Trophoblast cell (in vitro differentiated cells and primary cell): ENCODE measurements at regions not wholly inside any gene's neighbourhood (a gene's known extent, or its start where the extent isn't known, plus 50 kb on each side); places are given as distances from the start of the nearest gene placed in this dataset.

ENCODE experiments used
- DNase-seq, 2 donors: peaks; one replicate each; pipeline ENCODE4 v3.0.0-alpha.2; 2016
- H2AFZ ChIP-seq: 2 replicates; pipeline ENCODE4 v1.6.1; 2013; ENCODE audit warnings: low read length, moderate library complexity, mild to moderate bottlenecking; ENCODE audit not compliant: insufficient read depth, poor library complexity
- H2AK5ac ChIP-seq: 2 replicates; pipeline ENCODE4 v1.6.1; 2013; ENCODE audit warnings: mild to moderate bottlenecking, low read length
- H2BK120ac ChIP-seq: 2 replicates; pipeline ENCODE4 v1.6.1; 2013; ENCODE audit warnings: low read length, mild to moderate bottlenecking, moderate library complexity; ENCODE audit not compliant: insufficient read depth, poor library complexity
- H2BK12ac ChIP-seq: 2 replicates; pipeline ENCODE4 v1.6.1; 2013; ENCODE audit warnings: mild to moderate bottlenecking, low read length, moderate library complexity
- H2BK5ac ChIP-seq: 2 replicates; pipeline ENCODE4 v1.6.1; 2013; ENCODE audit warnings: low read length, low read depth, moderate library complexity, mild to moderate bottlenecking; ENCODE audit not compliant: poor library complexity
- H3K14ac ChIP-seq: 2 replicates; pipeline ENCODE4 v1.6.1; 2013; ENCODE audit warnings: mild to moderate bottlenecking, low read length
- H3K18ac ChIP-seq: 2 replicates; pipeline ENCODE4 v1.6.1; 2013; ENCODE audit warnings: mild to moderate bottlenecking, low read length
- H3K23ac ChIP-seq: 2 replicates; pipeline ENCODE4 v1.6.1; 2013; ENCODE audit warnings: low read length
- H3K27ac ChIP-seq: 2 replicates; pipeline ENCODE4 v1.5.1; 2013; ENCODE audit warnings: low read depth, mild to moderate bottlenecking, inconsistent platforms, low read length, moderate library complexity
- H3K27me3 ChIP-seq: 2 replicates; pipeline ENCODE4 v1.6.1; 2013; ENCODE audit warnings: inconsistent platforms, mild to moderate bottlenecking, low read length, moderate library complexity; ENCODE audit not compliant: insufficient read depth
- H3K36me3 ChIP-seq, 2 experiments: 1 replicate in 1 of 2; 2 replicates in 1 of 2; pipeline ENCODE4 v1.6.1; 2013; ENCODE audit warnings: low read length in 2 of 2, mild to moderate bottlenecking in 2 of 2, moderate library complexity in 1 of 2; ENCODE audit not compliant: insufficient read depth in 2 of 2, control insufficient read depth in 1 of 2
- H3K4ac ChIP-seq: 2 replicates; pipeline ENCODE4 v1.6.1; 2013; ENCODE audit warnings: low read depth, mild to moderate bottlenecking, low read length, moderate library complexity
- H3K4me1 ChIP-seq, 2 experiments: 1 replicate in 1 of 2; 2 replicates in 1 of 2; pipeline ENCODE4 v1.6.1; 2013; ENCODE audit warnings: low read length in 2 of 2, mild to moderate bottlenecking in 2 of 2, moderate library complexity in 1 of 2; ENCODE audit not compliant: insufficient read depth in 2 of 2, control insufficient read depth in 1 of 2
- H3K4me2 ChIP-seq: 2 replicates; pipeline ENCODE4 v1.6.1; 2013; ENCODE audit warnings: inconsistent platforms, mild to moderate bottlenecking, low read length, moderate library complexity
- H3K4me3 ChIP-seq: 2 replicates; pipeline ENCODE4 v1.5.1; 2013; ENCODE audit warnings: mild to moderate bottlenecking, low read depth, low read length, inconsistent platforms
- H3K79me1 ChIP-seq: one replicate; pipeline ENCODE4 v1.6.1; 2013; ENCODE audit warnings: low read length
- H3K79me2 ChIP-seq: 2 replicates; pipeline ENCODE4 v1.6.1; 2013; ENCODE audit warnings: low read length, mild to moderate bottlenecking; ENCODE audit not compliant: control insufficient read depth, insufficient read depth, poor library complexity
- H3K9ac ChIP-seq: 2 replicates; pipeline ENCODE4 v1.6.1; 2013; ENCODE audit warnings: mild to moderate bottlenecking, low read length
- H3K9me3 ChIP-seq: 2 replicates; pipeline ENCODE4 v1.6.1; 2013; ENCODE audit warnings: low read depth, mild to moderate bottlenecking, control low read depth, inconsistent platforms, low read length; ENCODE audit not compliant: insufficient read depth
- H4K12ac ChIP-seq: 2 replicates; pipeline ENCODE4 v1.6.1; 2013; ENCODE audit warnings: low read depth, mild to moderate bottlenecking, low read length, moderate library complexity
- H4K8ac ChIP-seq: 2 replicates; pipeline ENCODE4 v1.6.1; 2013; ENCODE audit warnings: low read depth, mild to moderate bottlenecking, low read length, moderate library complexity
- H4K91ac ChIP-seq: one replicate; pipeline ENCODE4 v1.6.1; 2013; ENCODE audit warnings: low read depth, mild to moderate bottlenecking, low read length, moderate library complexity
- whole genome bisulfite sequencing: extraction: QIAGEN DNeasy Blood & Tissue Kit; methylation state at CpG from one replicate; pipeline ENCODE4 v1.1.7; 2013; ENCODE audit warnings: missing lambda C conversion rate; ENCODE audit not compliant: insufficient read length, insufficient coverage; ENCODE audit errors: extremely low coverage; 5-methylcytosine and 5-hydroxymethylcytosine counted together

DNA sequence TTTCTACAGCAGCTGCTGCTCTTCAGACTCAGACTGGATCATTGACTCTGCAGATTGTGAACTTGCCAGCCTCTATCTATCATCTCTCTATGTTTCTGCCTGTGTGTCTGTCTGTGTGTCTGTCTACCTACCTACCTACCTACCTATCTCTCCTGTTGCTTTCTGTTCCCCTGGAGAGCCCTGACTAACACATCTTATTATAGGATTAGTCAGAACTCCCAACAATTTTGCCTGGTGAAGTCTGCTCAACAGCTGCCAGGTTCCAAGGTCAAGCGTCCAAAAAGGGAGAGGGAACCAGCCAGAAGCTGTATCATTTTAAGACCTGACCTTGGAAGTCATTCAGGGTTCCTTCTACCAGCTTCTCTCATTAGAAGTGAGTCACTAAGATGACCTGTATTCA lies 579.0 kb upstream of the DPP6 start:
- H2BK5ac ChIP-seq = no peak overlapping the region
- H3K27me3 ChIP-seq = no peaks in the 10 kb centered on the region
- no peak overlapping the region for H4K91ac ChIP-seq
- no peaks in the 10 kb centered on the region for H3K4me1 ChIP-seq
- no peak overlapping the region for H4K8ac ChIP-seq
- H4K12ac ChIP-seq = no peak overlapping the region
- H2AFZ ChIP-seq = no peak overlapping the region
- H3K79me2 ChIP-seq = no peaks in the 10 kb centered on the region
- no peak overlapping the region for H3K4me2 ChIP-seq
- no peak overlapping the region for H3K27ac ChIP-seq
- no peak overlapping the region for H3K9ac ChIP-seq
- WGBS = no CpG with 5 or more reads among the region's 1 CpG
- H3K36me3 ChIP-seq = no peaks in the 10 kb centered on the region
- no peaks in the 10 kb centered on the region for H3K79me1 ChIP-seq
- H3K23ac ChIP-seq = no peak overlapping the region
- no peak overlapping the region for H2BK120ac ChIP-seq
- H3K9me3 ChIP-seq = peaks cover 7% of the 10 kb centered on the region
- H2BK12ac ChIP-seq = no peak overlapping the region
- H3K18ac ChIP-seq = no peak overlapping the region
- no peak overlapping the region for H2AK5ac ChIP-seq
- H3K14ac ChIP-seq = no peak overlapping the region
- no peak overlapping the region for H3K4ac ChIP-seq
- DNase-seq = no peak
- no peak overlapping the region for H3K4me3 ChIP-seq

DNA sequence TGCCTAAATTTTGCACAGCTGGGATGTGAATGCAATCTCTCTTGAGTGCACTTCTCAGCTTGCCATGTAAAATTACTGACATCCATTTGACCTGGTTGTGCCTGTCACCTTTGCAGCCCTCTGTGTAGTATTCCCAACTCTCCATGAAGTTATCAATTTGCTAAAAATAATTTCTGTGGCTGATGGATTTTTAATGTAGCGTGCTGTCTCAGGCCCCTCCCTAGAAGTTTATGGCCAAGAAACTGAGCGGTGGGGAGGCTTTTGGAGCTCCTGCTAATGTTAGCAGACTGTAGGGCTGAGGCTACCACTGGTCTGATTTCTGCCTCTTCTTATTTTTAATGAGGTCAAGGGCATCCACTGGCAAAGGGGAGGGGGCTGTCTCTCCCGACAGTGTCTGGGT lies 577.0 kb upstream of the DPP6 start:
- H2AK5ac ChIP-seq = no peak overlapping the region
- no peak overlapping the region for H4K91ac ChIP-seq
- H3K36me3 ChIP-seq = no peaks in the 10 kb centered on the region
- no peak overlapping the region for H4K8ac ChIP-seq
- no peak overlapping the region for H3K18ac ChIP-seq
- H2BK5ac ChIP-seq = no peak overlapping the region
- H4K12ac ChIP-seq = no peak overlapping the region
- peaks cover 7% of the 10 kb centered on the region for H3K9me3 ChIP-seq
- H3K4ac ChIP-seq = no peak overlapping the region
- H2BK120ac ChIP-seq = no peak overlapping the region
- no peak overlapping the region for H2AFZ ChIP-seq
- DNase-seq = no peak
- no peak overlapping the region for H3K23ac ChIP-seq
- WGBS = no CpG with 5 or more reads among the region's 3 CpGs
- no peak overlapping the region for H3K4me2 ChIP-seq
- no peak overlapping the region for H3K14ac ChIP-seq
- no peak overlapping the region for H3K27ac ChIP-seq
- no peak overlapping the region for H2BK12ac ChIP-seq
- H3K79me2 ChIP-seq = no peaks in the 10 kb centered on the region
- H3K27me3 ChIP-seq = no peaks in the 10 kb centered on the region
- H3K4me3 ChIP-seq = no peak overlapping the region
- H3K79me1 ChIP-seq = no peaks in the 10 kb centered on the region
- H3K9ac ChIP-seq = no peak overlapping the region
- H3K4me1 ChIP-seq = no peaks in the 10 kb centered on the region

DNA sequence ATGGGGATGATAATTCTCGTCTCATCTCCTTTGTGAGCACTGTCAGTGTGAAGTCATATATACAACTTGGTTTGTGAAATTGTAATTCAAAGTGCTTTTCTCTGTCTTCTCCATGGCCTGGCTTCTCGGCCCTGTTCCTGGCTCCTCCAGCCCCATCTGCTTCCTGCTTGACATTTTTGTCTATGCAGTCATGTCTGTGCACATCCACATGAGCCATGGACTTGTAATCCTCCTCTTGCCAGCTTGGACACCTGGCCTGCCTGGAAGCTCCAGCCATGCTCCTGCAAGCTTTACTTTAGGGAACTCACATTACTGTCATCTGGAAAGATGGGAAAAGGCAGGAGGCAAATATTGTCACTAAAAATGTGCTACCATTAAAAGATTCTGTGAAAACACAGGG lies 576.0 kb upstream of the DPP6 start:
- no CpG with 5 or more reads among the region's 2 CpGs for WGBS

DNA sequence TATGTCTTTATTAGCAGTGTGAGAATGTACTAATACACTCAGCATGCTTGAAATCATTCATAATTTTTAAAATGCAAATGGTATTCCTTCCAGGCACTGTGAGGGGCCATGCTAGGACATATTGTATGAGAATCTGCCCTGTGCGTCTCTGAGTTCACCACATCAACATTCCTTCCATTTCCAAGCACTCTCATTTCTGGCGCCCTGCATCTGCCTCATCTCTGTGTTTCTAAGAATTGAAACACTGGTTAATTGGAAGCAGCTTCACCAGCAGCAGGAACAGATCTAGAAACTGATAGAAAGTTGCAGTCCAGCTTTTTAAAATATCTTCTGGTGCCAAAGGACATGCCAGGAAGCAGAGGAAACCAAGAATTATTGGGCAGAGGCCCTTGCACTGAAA lies 555.9 kb upstream of the DPP6 start:
- no peak for DNase-seq
- Histone ChIP-seq H3K4me2 (no peak overlapping the region), H3K27ac (no peak overlapping the region), H3K9ac (no peak overlapping the region), H3K14ac (no peak overlapping the region), H4K12ac (no peak overlapping the region), H2AK5ac (no peak overlapping the region), H2BK12ac (no peak overlapping the region), H3K4ac (no peak overlapping the region), H4K91ac (no peak overlapping the region), H3K36me3 (no peaks in the 10 kb centered on the region), H3K4me1 (no peaks in the 10 kb centered on the region), H4K8ac (no peak overlapping the region), H3K9me3 (peaks cover 2% of the 10 kb centered on the region), H2BK120ac (no peak overlapping the region), H2BK5ac (no peak overlapping the region), H3K79me2 (no peaks in the 10 kb centered on the region), H3K23ac (no peak overlapping the region), H3K18ac (no peak overlapping the region), H3K79me1 (no peaks in the 10 kb centered on the region), H3K4me3 (no peak overlapping the region), H2AFZ (no peak overlapping the region), H3K27me3 (no peaks in the 10 kb centered on the region)
- no CpG with 5 or more reads among the region's 2 CpGs for WGBS

More for the DNA sequence above, 576.0 kb upstream of the DPP6 start:
- Histone ChIP-seq H4K12ac (no peak overlapping the region), H4K91ac (no peak overlapping the region), H4K8ac (no peak overlapping the region), H3K27ac (no peak overlapping the region), H3K9me3 (peaks cover 4% of the 10 kb centered on the region), H3K27me3 (no peaks in the 10 kb centered on the region), H3K4me1 (no peaks in the 10 kb centered on the region), H3K4me3 (no peak overlapping the region), H3K36me3 (no peaks in the 10 kb centered on the region), H2BK12ac (no peak overlapping the region), H3K14ac (no peak overlapping the region), H3K9ac (no peak overlapping the region), H3K79me2 (no peaks in the 10 kb centered on the region), H2BK5ac (no peak overlapping the region), H2AK5ac (no peak overlapping the region), H3K23ac (no peak overlapping the region), H3K4me2 (no peak overlapping the region), H3K79me1 (no peaks in the 10 kb centered on the region), H2AFZ (no peak overlapping the region), H3K4ac (no peak overlapping the region), H2BK120ac (no peak overlapping the region), H3K18ac (no peak overlapping the region)
- no peak for DNase-seq
